ENCODE measurements at regions not wholly inside any gene's neighbourhood (a gene's known extent, or its start where the extent isn't known, plus 50 kb on each side); places are given as distances from the start of the nearest gene placed in this dataset.

DNA sequence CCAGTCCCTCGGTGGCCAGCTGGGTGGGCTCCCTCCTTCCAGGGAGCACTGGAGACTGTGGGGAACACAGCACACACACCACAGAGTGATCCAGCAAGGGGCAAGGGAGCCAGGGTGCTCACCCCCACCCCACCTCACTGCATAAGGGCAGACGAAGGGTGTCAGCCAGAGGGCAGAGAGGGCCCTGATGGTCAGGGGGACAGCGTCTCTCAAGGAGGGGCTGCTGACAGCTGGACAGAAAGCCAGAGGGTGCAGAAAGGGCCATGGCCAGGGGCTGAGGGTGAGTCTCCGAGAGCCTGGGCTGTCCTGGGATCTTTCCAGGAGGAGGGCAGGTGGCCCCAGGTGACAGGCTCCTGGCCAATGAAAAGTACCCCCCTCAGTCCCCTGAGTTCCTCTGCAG is 73.4 kb upstream of the PMEPA1 start:
- ATAC-seq (ENCODE audit: insufficient read depth, low FRiP score) (no peak), DNase-seq (peak in 1 of 3 donors; percentile 5)
- WGBS, 2 donors = 79 to 93% methylated on average over 4 of the region's 4 CpGs
- no peak overlapping the region for H3K4me3 ChIP-seq
- H3K9me3 ChIP-seq (ENCODE audit: control insufficient read depth in 4 of 4, insufficient read depth in 3 of 4, low read length in 3 of 4) = no peaks in the 10 kb centered on the region
- H3K27ac ChIP-seq (ENCODE audit: low read depth in 1 of 2, low read length in 1 of 2) = no peak overlapping the region
- TF ChIP-seq, protein P1, sequence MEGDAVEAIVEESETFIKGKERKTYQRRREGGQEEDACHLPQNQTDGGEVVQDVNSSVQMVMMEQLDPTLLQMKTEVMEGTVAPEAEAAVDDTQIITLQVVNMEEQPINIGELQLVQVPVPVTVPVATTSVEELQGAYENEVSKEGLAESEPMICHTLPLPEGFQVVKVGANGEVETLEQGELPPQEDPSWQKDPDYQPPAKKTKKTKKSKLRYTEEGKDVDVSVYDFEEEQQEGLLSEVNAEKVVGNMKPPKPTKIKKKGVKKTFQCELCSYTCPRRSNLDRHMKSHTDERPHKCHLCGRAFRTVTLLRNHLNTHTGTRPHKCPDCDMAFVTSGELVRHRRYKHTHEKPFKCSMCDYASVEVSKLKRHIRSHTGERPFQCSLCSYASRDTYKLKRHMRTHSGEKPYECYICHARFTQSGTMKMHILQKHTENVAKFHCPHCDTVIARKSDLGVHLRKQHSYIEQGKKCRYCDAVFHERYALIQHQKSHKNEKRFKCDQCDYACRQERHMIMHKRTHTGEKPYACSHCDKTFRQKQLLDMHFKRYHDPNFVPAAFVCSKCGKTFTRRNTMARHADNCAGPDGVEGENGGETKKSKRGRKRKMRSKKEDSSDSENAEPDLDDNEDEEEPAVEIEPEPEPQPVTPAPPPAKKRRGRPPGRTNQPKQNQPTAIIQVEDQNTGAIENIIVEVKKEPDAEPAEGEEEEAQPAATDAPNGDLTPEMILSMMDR (IDR thresholded peaks at IDR 0.05; ENCODE audit: control extremely low read depth, extremely low read depth) = no peak
- H3K9ac ChIP-seq (ENCODE audit: insufficient read depth in 1 of 2, low read length in 2 of 2) = no peak overlapping the region
- H3K4me1 ChIP-seq (ENCODE audit: control insufficient read depth in 5 of 5, insufficient read depth in 5 of 5, low read length in 5 of 5) = peaks cover 0 to 7% (median 0%) of the 10 kb centered on the region in 5 donors
- H3K27me3 ChIP-seq (ENCODE audit: control insufficient read depth in 3 of 3, insufficient read depth in 3 of 3, low read length in 2 of 3) = no peaks in the 10 kb centered on the region
- H3K36me3 ChIP-seq (ENCODE audit: control insufficient read depth in 4 of 4, insufficient read depth in 4 of 4, low read length in 4 of 4) = no peaks in the 10 kb centered on the region

DNA sequence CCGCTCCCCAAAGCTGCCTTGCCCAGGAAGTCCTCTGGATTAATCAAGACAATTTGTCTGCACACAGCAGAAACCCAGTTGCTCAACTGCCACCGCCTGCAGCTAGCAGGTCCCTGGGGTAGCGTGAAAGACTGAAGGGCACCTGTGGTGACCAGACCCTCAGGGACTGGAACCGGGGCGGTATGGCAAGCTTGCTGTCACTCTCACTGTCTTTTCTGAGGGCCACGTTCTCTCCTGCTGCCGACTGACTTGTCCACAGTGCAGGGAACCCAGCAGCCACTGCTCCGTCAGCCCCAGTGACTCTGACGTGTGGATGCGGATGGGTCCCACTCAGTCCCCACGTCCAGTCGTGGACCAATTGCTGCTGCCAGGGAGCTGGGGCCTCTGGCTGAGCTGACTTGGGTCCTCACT is 72.8 kb upstream of the PMEPA1 start:
- no peak overlapping the region for H3K9ac ChIP-seq (ENCODE audit: insufficient read depth in 1 of 2, low read length in 2 of 2)
- DNase-seq = peak in 1 of 3 donors; percentile 8
- TF ChIP-seq, protein P1 (IDR thresholded peaks at IDR 0.05; ENCODE audit: control extremely low read depth, extremely low read depth) = no peak
- no peak overlapping the region for H3K27ac ChIP-seq (ENCODE audit: low read depth in 1 of 2, low read length in 1 of 2)
- 64 to 78% methylated on average over 12 of the region's 12 CpGs for WGBS, 2 donors
- H3K27me3 ChIP-seq (ENCODE audit: control insufficient read depth in 3 of 3, insufficient read depth in 3 of 3, low read length in 2 of 3) = no peaks in the 10 kb centered on the region
- no peak for ATAC-seq (ENCODE audit: insufficient read depth, low FRiP score)
- no peaks in the 10 kb centered on the region for H3K9me3 ChIP-seq (ENCODE audit: control insufficient read depth in 4 of 4, insufficient read depth in 3 of 4, low read length in 3 of 4)
- H3K4me1 ChIP-seq (ENCODE audit: control insufficient read depth in 5 of 5, insufficient read depth in 5 of 5, low read length in 5 of 5) = peaks cover 0 to 7% (median 0%) of the 10 kb centered on the region in 5 donors
- H3K4me3 ChIP-seq = no peak overlapping the region
- H3K36me3 ChIP-seq (ENCODE audit: control insufficient read depth in 4 of 4, insufficient read depth in 4 of 4, low read length in 4 of 4) = no peaks in the 10 kb centered on the region

DNA sequence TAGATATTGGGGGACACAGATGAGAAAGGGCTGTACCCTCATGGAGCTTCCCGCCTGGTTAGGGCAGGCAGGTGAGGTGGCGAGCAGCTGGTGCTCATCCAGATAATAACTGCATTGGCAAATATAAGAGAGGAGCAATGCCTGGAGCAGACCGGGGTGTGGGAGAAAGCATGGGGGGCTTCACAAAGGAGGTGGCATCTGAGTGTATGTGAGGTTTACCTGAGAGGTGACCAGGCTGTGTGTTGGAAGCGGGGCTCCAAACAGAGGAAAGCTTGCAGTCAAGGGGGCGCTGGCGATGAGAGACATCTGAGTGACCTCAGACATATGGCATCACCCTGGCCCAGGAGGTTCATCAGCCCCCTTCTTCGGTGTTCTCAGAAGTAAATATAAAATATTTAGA is 72.1 kb upstream of the PMEPA1 start:
- 96% methylated on average over 7 of the region's 7 CpGs for WGBS, 2 donors
- ATAC-seq (ENCODE audit: insufficient read depth, low FRiP score) = no peak
- no peak overlapping the region for H3K4me3 ChIP-seq
- H3K27ac ChIP-seq (ENCODE audit: low read depth in 1 of 2, low read length in 1 of 2) = no peak overlapping the region
- TF ChIP-seq, protein P1 (IDR thresholded peaks at IDR 0.05; ENCODE audit: control extremely low read depth, extremely low read depth) = no peak
- H3K27me3 ChIP-seq (ENCODE audit: control insufficient read depth in 3 of 3, insufficient read depth in 3 of 3, low read length in 2 of 3) = no peaks in the 10 kb centered on the region
- H3K9me3 ChIP-seq (ENCODE audit: control insufficient read depth in 4 of 4, insufficient read depth in 3 of 4, low read length in 3 of 4) = no peaks in the 10 kb centered on the region
- no peaks in the 10 kb centered on the region for H3K36me3 ChIP-seq (ENCODE audit: control insufficient read depth in 4 of 4, insufficient read depth in 4 of 4, low read length in 4 of 4)
- peaks cover 0 to 7% (median 0%) of the 10 kb centered on the region in 5 donors for H3K4me1 ChIP-seq (ENCODE audit: control insufficient read depth in 5 of 5, insufficient read depth in 5 of 5, low read length in 5 of 5)
- DNase-seq = peak in 1 of 3 donors; percentile 9
- no peak overlapping the region for H3K9ac ChIP-seq (ENCODE audit: insufficient read depth in 1 of 2, low read length in 2 of 2)

DNA sequence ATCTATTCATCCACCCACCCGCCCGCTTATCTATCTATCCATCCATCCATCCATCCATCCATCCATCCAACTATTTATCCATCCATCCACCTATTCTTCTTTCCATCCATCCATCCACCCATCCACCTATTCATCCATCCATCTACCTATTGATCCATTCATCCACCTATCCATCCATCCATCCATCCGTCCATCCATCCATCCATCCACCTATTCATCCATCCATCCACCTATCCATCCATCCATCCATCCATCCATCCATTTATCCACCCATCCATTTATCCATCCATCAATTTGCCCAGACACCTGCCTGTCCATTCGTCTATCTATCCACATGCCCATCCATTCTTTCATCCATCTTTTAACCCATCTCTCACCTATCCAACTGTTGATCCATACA is 71.1 kb upstream of the PMEPA1 start:
- Histone ChIP-seq H3K36me3 (ENCODE audit: control insufficient read depth in 4 of 4, insufficient read depth in 4 of 4, low read length in 4 of 4) (no peaks in the 10 kb centered on the region), H3K9me3 (ENCODE audit: control insufficient read depth in 4 of 4, insufficient read depth in 3 of 4, low read length in 3 of 4) (no peaks in the 10 kb centered on the region), H3K27me3 (ENCODE audit: control insufficient read depth in 3 of 3, insufficient read depth in 3 of 3, low read length in 2 of 3) (no peaks in the 10 kb centered on the region), H3K27ac (ENCODE audit: low read depth in 1 of 2, low read length in 1 of 2) (no peak overlapping the region), H3K4me1 (ENCODE audit: control insufficient read depth in 5 of 5, insufficient read depth in 5 of 5, low read length in 5 of 5) (peaks cover 0 to 7% (median 0%) of the 10 kb centered on the region in 5 donors), H3K4me3 (no peak overlapping the region), H3K9ac (ENCODE audit: insufficient read depth in 1 of 2, low read length in 2 of 2) (no peak overlapping the region)
- TF ChIP-seq, protein P1 (IDR thresholded peaks at IDR 0.05; ENCODE audit: control extremely low read depth, extremely low read depth) = no peak
- 89 to 92% methylated on average over 4 of the region's 4 CpGs for WGBS, 2 donors
- DNase-seq (no peak), ATAC-seq (ENCODE audit: insufficient read depth, low FRiP score) (no peak)

Measured in lung (tissue), 11 donors.